T-helper 2 cell (primary cell): ENCODE measurements at regions not wholly inside any gene's neighbourhood (a gene's known extent, or its start where the extent isn't known, plus 50 kb on each side); places are given as distances from the start of the nearest gene placed in this dataset.
"Not testable (repeated sequence)": the region's sequence is repeated elsewhere in the genome, so short reads cannot be mapped to it uniquely, and the experiment has no call there.

Experiments
- DNase-seq, 5 experiments: peaks; one replicate each; pipeline versions ENCODE4 v3.0.0 to v3.0.0-alpha.2; 2012 to 2022

DNA sequence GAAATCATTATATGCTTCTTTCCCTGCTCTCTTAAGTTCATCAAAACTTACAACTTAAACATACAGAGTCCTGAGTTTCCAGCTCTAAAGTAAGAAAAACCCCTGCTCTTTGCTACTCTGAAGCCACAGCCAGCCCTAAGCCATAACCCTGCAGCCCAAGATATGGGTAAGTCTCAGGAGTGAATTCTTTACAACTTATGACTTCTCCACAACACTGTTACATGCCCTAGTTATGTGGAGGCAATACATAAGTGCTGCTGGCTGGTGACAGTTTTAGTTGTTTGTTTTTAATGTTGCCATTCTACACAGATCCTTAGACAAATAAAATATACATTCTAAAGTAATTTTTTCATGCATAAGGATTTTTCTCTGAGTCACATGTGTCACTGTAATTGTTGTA, 100.2 kb downstream of the FBXO8 start:
- DNase-seq, result no peak

DNA sequence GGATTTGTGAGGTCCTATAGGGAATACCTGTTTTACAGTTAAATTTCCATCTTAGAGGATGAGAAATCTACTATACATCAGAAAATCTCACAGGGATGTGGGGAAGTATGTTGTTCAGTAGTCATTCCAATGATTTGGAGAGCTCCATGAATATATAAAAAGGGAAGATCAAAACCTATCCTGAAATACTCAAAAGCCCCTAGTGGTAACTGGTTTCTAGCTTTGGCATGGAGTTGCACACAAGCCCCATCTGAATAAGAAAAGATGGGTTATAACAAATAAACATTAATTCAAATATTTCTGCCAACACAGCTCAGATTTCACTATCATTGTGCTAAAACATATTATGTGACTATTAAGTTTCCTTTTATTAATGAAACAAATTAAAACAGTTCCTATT, 101.6 kb downstream of the FBXO8 start:
- DNase-seq, result no peak

DNA sequence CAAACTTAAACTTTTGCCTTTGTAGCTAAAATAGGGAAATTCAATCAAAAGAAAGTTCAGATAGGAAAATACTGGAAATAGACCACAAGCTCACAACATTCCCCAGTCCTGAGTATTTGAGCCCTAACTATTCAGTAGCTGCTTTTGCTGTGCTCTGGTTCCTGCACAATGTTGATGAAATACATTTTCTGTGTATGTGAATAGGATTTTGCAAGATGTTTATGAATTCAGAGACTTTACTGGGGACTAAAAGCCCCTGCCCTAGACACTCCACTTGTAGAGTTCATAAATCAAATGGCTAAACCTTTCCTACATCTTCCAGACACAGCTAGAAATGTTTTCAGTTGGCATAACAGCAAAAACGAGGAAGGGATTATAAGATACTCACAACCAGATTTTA, 105.9 kb downstream of the FBXO8 start:
- DNase-seq, result no peak

DNA sequence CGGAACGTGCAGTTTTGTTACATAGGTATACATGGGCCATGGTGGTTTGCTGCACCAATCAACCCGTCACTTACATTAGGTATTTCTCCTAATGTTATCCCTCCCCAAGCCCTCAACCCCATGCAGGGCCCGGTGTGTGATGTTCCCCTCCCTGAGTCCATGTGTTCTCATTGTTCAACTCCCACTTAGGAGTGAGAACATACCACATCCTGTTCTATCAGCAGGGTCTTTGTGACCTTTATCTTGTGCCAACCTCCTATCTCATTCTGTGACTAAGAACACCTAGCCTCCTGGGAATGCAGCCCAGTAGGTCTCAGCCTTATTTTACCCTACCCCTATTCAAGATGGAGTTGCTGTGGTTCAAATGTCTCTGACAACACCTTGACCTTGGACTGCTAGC, 107.6 kb downstream of the FBXO8 start:
- not testable (repeated sequence) for DNase-seq

DNA sequence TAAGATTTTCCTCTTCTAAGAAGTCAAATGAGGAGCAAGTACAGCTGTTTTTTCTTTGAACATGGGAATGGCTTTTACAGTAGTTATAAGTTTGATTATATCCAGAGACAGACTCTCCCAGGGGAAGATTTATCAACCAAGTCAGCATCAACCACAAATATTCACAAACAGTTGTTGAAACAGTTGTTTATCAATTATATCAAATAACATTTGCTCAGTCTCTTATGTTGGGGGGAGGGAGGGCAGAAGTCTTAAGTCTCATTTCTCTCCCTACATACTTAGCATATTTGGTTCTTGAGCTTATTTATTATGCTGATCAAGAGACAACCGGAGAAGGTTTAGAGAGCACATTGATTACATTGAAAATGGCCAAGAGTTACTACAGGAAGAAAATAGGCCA, 110.1 kb downstream of the FBXO8 start:
- DNase-seq, result no peak

DNA sequence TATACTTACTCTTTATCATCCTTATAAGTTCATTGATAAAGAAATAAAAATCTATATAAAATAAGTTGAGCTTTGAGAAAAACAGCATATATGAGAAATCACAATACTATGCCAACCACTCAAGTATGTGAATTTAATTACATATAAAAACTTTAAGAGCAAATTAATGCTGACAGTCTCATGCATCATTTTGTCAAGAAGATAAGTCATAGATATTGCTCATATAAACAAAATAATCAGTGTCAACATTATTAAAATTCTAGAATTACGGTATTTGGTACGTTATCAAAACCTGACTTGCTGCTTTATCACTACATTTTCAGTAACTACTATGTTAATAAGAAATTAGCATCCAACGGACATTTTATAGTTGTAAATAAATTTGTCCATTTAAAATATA, 111.2 kb downstream of the FBXO8 start:
- DNase-seq, result no peak

DNA sequence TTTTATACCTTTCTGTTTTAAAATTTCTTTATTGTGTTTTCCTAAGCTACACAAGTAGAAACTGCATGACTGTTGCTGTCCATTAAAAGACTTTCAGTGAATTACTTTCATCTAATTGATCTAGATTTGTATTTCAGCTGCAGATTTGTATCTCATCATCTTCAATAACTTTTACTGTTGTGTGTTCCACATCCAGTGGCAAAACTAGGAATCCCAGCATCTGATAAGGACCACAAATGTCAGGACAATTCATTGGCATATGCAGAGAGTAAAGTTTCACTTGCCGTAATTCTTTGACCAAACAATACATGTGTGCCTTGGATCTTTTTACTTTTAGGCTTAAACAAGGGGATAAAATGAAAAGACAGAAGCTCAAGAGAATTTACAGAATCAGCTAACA, 112.6 kb downstream of the FBXO8 start:
- DNase-seq, result no peak

DNA sequence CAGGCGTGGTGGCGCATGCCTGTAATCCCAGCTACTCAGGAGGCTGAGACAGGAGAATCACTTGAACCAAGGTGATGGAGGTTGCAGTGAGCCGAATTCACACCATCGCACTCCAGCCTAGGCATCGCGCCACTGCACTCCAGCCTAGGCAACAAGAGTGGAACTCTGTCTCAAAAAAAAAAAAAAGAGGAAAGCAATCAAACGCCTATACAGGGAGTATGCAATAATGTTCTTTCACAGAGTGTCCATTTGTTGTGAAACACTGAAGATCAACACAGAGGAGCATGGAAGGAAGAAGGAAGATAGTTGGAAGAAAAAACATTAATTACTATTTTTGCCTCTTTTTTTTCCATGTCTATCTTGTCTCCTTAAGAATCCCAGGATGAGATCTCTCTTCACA, 113.4 kb downstream of the FBXO8 start:
- DNase-seq, result no peak

DNA sequence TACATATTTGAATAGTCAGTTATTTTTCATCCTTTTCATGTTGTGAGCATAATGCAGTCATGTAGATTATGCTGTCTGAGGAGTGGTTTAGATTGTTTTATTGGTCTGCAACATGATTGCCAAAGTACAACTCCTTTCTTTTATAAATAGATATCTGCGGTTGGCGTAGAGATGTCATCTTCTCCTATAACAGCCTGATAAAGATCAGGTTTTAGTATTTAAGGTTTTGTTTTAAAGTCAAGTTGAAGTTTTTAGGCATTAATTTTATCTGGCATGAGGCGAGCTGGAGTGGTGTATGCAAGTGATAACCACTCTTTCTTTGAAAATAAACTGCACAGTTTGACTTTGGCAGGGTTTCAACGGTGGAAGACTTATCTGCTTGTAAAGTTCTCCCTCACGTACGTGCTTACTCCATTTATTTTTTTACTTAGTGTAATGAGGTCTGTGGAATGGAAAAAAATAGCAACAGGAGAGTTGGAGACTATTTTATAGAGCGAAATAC, 126.3 kb downstream of the FBXO8 start:
- no peak for DNase-seq

DNA sequence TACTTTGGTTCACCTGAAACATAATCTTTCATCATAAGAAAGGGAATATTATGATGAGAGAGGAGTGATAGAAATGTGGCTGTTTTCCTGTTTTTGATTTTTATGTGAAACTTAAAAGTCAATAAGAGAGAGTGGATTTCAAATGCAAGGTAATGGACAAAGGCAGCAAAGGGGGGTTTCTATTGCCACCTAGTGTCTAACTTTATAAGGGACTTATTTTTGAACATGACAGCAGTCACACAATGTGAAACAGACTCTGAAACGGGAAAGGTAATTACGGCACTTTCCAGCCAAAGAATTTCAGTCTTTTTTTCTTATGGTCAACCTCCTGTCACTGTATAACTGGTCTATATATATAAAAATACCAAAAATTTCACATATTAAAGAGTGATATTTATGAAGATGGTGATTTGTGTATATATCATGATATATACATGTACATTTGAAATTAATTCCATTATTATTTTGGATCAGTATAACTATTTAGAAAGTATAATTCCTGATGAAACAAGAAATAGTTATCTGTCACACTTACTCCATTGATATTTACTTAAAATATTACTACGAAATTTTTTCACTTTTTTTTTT, 127.1 kb downstream of the FBXO8 start:
- peak in 1 of 5 experiments; percentile 16 for DNase-seq

DNA sequence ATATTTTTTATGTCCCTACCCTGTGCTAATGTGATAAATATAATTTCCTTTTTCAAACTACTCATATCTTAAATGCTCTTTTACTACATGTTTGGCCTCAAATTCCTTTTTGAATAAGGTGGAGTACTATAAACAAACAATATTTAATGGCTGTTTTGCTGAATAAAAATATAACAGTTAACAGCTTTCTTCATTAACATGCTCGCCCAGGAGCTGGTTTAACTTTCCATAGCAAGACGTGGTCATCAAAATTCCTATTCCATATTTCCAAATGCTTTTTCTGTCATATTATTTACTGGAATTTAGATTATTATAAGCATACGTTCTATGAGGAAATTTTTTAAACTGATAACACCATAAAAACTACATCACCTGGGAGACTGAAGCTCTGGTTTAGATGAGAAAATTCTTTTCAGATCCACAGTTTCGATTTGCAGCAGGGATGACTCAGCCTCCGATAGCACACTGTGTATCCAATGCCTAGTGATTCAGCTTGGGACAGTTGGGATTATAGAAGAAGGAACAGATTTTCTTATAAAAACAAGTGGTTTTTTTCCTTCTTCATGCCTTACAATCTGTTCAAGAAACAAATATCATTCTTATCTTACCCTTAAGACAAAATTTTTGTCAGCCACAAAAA, 129.1 kb downstream of the FBXO8 start:
- DNase-seq, result no peak

DNA sequence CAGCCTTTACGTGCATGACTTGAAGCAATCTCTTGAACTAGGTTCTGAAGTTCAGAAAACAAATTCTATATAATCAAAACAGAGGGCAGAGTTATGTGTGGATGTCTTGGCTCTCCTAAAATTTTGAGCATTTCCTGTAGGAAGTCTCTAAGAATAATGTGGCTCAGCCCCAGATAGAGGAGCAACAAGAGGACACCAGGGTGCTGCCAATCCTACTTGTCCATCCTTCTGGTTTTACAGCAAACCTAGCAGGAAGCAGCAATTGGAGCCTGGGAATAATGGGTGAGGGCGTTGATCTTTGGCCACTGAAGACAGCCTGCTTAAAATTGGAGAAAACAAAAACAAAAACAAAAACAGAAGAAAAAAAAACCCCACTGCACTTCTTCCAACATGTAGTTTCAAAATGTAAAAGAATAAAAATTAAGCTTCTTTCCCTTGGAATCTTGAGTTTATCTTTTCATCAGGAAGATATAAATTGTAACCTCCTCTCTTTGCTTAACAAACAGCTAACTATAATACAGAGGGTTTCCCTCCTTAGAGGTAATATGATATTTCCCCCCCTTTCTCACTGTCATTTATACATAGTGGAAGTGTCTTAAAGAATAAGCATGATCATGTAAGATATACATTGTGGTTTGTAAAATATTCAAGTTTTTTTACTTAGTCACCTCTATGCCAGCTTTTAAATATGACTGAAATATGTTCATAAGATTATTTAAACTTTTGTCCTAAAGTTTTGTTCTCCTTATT, 130.6 kb downstream of the FBXO8 start:
- no peak for DNase-seq

DNA sequence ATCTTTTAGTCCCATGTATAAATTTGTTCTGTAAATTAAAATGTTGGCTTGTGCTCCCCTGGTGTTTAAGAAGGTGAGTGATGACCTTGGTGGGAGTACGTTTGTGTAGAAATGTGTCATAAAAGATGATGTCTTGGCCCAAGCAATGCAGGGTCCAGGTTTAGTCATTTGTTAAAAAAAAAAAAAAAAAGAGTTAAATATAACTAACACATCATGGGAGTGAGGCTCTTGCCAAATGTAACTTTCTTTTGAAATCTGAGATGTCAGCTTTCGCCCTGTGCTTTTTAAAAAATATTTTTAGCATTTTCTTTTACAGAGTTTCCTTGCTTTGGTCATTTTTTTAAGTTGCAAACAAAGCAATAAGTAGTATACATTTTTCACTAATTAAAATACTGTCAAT, 135.6 kb downstream of the FBXO8 start:
- no peak for DNase-seq

DNA sequence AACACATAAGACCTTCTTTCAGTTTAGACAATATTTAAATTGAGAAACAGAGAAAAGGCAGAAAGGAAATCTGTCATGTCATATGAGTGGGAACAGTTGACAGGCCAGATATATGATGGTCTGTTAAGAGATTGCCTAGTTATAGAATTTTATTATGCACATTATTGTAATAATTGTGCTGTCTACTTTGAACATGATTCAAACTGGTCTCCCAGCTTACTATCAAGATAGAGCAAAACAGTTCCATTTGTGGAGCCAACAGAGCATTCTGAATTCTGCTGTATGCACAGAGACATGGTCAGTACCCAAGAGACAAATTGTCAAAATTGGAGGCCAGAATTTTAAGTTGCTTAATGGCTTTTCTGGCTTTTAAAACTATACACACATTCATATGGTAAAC, 139.4 kb downstream of the FBXO8 start:
- no peak for DNase-seq

DNA sequence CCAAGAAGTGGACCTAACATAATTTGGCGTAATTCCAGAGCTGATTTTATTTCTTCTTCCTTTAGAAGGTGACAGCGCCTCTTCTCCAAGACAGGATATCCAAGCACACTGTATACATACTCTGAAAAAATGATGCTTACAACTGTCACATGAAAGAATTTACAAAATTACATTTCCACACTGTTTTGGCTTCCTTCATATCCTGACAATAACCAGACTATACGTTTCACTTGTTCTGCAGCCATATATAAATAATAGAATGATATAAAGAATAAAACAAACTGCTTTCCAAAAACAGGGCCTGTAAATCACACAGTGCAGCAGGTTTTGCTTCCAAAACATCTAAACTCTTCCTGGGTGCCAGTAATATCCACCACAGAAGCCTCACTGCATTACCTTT, 141.6 kb downstream of the FBXO8 start:
- DNase-seq, result no peak

DNA sequence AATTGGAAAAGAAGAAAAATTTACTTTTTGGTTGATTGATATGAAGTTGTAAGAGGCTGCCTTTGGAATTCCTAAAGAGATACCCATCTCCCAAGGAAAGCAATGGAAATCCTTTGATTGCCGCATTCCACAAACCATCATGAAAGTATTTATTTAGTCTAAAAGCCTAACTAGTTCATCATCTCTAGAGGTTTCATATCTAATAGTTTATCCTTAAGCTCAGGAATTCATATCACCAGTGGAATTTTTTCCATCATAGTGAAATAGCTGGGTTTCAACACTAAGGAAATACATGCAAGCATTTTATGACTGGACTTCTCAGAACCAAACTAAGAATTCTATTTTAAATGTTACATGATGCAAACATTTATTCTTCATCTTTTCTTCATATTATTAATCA, 144.9 kb downstream of the FBXO8 start:
- no peak for DNase-seq

DNA sequence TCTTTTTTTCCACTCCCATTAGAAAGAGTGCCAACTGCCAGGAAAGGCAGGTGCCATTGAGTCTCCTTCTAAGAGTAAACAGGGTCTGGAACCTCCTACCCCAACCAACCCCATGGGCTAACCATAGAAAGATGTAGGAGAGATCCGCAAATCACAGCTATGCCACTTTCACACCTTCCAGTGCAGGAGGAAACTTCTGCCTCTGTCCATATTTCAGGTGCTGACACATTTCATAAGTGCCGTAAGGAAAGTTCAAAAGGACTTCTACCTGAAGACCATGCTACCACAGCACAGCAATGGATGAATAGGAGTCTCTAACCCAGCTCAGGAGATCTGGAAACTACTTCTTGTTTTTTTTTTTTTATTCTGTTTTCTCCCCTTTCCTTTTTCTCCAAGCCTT, 145.8 kb downstream of the FBXO8 start:
- DNase-seq, result no peak

DNA sequence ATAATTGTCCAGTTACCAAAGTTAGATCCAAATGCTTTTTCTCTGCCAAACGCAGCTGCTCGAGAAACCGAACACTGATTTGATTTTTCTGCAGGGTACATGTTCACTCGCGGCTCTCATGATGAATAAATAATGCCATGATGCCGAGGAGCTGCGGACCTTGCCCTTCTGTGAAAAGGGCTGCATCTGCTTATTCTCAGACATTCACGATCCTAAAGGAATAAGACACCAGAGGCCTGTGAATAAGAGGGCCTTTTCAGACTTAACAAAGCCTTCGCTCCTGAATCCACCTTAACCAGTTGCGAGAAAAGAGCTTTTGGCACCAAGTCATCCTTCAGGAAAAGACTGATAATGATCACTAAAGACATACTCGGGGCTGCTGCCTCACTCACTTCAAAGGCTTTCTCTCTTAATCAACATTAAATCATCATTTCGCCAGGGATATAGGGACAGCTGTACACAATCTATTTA, 147.5 kb downstream of the FBXO8 start:
- DNase-seq, result no peak

DNA sequence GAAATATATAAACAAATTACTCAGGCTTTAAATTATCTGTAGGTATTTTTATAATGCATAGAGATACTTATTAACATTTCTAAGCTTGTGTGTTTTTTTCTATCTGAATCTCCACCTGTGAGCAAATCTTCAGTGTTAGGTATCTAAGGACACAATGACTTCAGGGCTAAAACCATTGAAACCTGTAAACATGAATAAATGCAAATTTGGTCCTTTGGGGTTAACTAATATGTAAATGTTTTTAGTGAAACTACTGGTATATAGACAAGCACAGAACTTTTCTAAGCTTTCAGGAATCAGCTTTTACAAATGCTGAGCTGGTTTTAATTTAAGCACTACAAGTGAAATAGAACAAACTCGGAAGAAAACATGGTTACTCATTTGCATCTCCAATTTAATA, 147.9 kb downstream of the FBXO8 start:
- no peak for DNase-seq

DNA sequence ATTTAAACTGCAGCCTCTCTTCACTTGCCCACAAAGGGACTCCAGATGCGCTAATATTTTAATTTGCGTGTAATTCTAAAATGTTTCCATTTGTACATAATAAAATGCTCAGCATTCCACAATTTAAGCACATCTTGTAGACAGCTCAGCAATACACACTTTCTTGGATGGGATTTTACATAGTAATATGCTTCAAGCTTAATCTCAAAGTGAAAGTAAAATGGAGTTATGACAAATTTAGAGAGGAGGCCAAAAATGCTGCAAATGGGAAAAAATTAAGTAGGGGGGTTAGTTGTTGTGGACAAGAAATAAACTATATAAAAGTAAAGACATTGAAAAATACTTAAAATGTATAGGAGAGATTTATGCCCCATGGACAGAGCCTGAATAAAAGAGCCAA, 149.1 kb downstream of the FBXO8 start:
- DNase-seq, result no peak

DNA sequence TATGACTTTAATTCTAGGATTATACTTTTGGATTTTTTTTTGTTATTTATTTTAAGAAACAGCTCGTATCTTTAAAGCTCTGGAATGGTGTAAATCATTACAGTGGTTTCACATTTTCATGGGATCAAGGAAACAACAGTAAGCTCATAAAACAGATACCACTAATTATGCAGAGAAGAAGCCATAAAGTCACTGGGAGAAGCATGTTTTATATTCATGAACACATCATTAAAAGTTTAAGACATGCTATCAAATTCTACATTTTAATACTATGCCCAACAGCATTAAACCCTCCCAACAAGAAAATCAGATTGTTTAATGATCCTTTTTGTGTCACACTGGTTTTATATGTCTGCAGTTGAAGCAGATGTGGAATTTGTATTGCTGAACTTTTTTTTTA, 149.9 kb downstream of the FBXO8 start:
- no peak for DNase-seq

DNA sequence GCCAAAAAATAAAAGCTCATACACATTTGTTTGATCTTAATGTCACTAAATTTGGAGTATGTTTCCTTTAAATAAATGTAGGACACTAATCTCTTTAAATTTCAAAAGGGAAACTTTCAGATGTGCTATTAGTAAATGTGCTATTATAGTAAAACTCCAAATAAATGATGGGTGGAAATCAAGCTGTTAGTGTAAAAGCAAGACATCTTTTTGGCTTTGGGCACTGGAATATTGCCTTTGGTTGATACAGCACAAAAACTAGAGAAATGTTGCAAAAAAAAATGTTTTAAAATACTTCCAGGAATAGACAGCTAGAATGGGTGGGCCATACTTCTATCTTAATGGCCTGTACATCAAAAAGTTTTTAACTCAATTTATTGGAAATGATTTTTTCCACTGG, 151.6 kb downstream of the FBXO8 start:
- DNase-seq, result no peak

DNA sequence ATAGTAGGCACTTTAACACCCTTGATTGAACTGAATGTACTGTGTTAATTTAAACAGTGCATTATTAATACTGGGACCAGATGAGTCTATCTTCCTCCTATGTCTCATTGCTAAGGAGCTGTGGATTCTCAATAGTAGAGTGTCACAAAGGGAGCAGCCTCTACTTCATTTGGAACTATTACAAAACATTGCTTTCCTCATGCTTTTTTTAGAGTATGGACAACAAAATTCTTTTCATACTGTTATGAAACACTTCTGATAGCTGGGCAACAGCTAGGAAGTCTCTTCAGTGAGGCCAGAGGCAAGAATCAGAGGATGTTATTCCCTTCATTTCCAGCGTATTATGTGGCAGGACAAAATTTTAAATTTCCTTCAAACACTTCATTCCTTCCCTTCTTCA, 160.8 kb downstream of the FBXO8 start:
- no peak for DNase-seq
